ENCODE measurements at regions not wholly inside any gene's neighbourhood (a gene's known extent, or its start where the extent isn't known, plus 50 kb on each side); places are given as distances from the start of the nearest gene placed in this dataset.

DNA sequence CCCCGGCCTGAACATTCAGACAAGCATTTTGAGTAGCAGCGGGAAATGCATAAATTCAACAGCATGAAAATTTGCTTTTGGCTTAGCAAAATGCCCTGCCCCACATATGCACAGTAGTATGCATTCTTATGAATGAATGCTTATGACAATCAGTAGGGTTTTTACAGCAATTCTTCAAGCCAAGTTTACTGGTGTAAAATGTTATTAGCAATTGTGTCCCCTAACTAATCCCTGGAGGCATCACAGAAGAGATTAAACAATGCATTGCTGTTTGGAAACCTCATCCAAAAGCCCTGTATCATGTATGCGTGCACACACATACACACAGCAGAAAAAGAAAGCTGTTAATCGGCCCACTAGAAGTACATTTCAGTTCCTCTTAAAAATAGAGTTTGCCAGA lies 406.5 kb downstream of the LRIG3 start:
- intact Hi-C loops (cut with micrococcal nuclease), result no loop called here
- Mint-ChIP-seq H3K27ac (no peak overlapping the region), H3K9me3 (peaks cover 18% of the 10 kb centered on the region), H3K4me3 (no peak overlapping the region), H3K27me3 (peaks cover 1% of the 10 kb centered on the region), H3K4me1 (ENCODE audit: low read depth) (no peaks in the 10 kb centered on the region), H3K36me3 (ENCODE audit: low read depth) (no peaks in the 10 kb centered on the region)
- CTCF ChIA-PET, result no interaction called here
- TF ChIP-seq CTCF (IDR thresholded peaks at IDR 0.05), result no peak
- ATAC-seq (no peak), DNase-seq (no peak)
- POLR2A ChIA-PET, result no interaction called here

DNA sequence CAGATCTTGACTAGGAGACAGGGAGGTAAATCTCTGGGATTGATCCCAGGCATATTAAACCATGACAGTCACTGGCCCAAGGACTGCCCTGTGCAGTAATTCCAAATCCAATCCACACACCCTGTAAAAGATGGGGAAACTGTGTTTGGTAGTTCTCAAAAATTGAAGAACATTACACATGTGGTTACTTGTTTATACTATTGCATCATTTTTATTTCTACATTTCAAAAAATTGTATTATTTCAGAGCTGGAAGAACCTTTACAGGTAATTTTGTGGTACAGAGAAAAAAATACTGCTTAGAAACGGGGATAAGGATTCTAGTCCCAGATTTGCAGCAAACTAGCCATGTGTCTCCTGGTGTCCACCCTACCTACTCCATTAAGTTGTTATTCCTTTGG lies 400.5 kb downstream of the LRIG3 start:
- ATAC-seq (no peak), DNase-seq (no peak)
- H3K36me3 Mint-ChIP-seq (ENCODE audit: low read depth), result no peaks in the 10 kb centered on the region
- H3K4me1 Mint-ChIP-seq (ENCODE audit: low read depth), result no peaks in the 10 kb centered on the region
- no peak overlapping the region for H3K4me3 Mint-ChIP-seq
- no peaks in the 10 kb centered on the region for H3K27me3 Mint-ChIP-seq
- POLR2A ChIA-PET, result no interaction called here
- CTCF ChIA-PET, result no interaction called here
- peaks cover 15% of the 10 kb centered on the region for H3K9me3 Mint-ChIP-seq
- TF ChIP-seq CTCF (IDR thresholded peaks at IDR 0.05), result no peak
- no peak overlapping the region for H3K27ac Mint-ChIP-seq
- intact Hi-C loops (cut with micrococcal nuclease), result no loop called here

DNA sequence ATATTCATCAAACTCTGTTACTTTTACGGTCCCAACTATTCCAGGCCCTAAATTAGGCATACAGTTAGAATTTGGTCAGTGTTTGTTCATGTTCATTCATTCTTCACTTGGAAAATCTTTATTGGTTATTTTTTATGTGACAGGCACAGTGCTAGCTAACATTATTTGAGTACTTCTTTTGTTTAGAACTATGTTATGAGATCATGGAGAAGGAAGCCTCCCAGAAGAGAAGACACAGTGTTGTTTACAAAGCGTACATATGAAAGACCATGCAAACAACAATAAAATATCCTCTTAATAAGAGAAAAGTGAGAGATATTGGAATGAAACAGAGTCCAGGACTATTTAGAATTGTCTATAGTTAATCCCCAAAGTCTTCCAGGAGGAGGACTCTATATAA lies 399.2 kb downstream of the LRIG3 start:
- H3K36me3 Mint-ChIP-seq (ENCODE audit: low read depth), result no peaks in the 10 kb centered on the region
- no peaks in the 10 kb centered on the region for H3K4me1 Mint-ChIP-seq (ENCODE audit: low read depth)
- CTCF ChIA-PET, result no interaction called here
- ATAC-seq (no peak), DNase-seq (no peak)
- no peak overlapping the region for H3K27ac Mint-ChIP-seq
- POLR2A ChIA-PET, result no interaction called here
- no peak for TF ChIP-seq CTCF (IDR thresholded peaks at IDR 0.05)
- no peaks in the 10 kb centered on the region for H3K27me3 Mint-ChIP-seq
- H3K4me3 Mint-ChIP-seq, result no peak overlapping the region
- intact Hi-C loops (cut with micrococcal nuclease), result no loop called here
- peaks cover 15% of the 10 kb centered on the region for H3K9me3 Mint-ChIP-seq

GRCh38 chr12:58521796-58522195 lies 398.5 kb downstream of the LRIG3 start:
- H3K9me3 Mint-ChIP-seq, result peaks cover 15% of the 10 kb centered on the region
- H3K27me3 Mint-ChIP-seq, result no peaks in the 10 kb centered on the region
- no peaks in the 10 kb centered on the region for H3K4me1 Mint-ChIP-seq (ENCODE audit: low read depth)
- intact Hi-C loops (cut with micrococcal nuclease), result no loop called here
- no peak for ATAC-seq
- DNase-seq, result no peak
- H3K27ac Mint-ChIP-seq, result no peak overlapping the region
- no peak overlapping the region for H3K4me3 Mint-ChIP-seq
- CTCF ChIA-PET, result no interaction called here
- POLR2A ChIA-PET, result no interaction called here
- H3K36me3 Mint-ChIP-seq (ENCODE audit: low read depth), result no peaks in the 10 kb centered on the region
- no peak for TF ChIP-seq CTCF (IDR thresholded peaks at IDR 0.05)

GRCh38 chr12:58523360-58523759 lies 396.9 kb downstream of the LRIG3 start:
- Mint-ChIP-seq H3K27ac (no peak overlapping the region), H3K9me3 (peaks cover 5% of the 10 kb centered on the region)

More at GRCh38 chr12:58523360-58523759, 396.9 kb downstream of the LRIG3 start:
- Mint-ChIP-seq H3K36me3 (ENCODE audit: low read depth) (no peaks in the 10 kb centered on the region), H3K4me1 (ENCODE audit: low read depth) (no peaks in the 10 kb centered on the region), H3K4me3 (no peak overlapping the region), H3K27me3 (no peaks in the 10 kb centered on the region)
- ATAC-seq, result no peak
- no peak for TF ChIP-seq CTCF (IDR thresholded peaks at IDR 0.05)
- intact Hi-C loops (cut with micrococcal nuclease), result no loop called here
- POLR2A ChIA-PET, result no interaction called here
- CTCF ChIA-PET, result interaction anchor here (1.1 kb wide), 1 partner anchor 11 kb away, joined by 3 read pairs; no protein-coding TSS in a partner anchor
- DNase-seq, result no peak
